ENCODE measurements at regions not wholly inside any gene's neighbourhood (a gene's known extent, or its start where the extent isn't known, plus 50 kb on each side); places are given as distances from the start of the nearest gene placed in this dataset.

DNA sequence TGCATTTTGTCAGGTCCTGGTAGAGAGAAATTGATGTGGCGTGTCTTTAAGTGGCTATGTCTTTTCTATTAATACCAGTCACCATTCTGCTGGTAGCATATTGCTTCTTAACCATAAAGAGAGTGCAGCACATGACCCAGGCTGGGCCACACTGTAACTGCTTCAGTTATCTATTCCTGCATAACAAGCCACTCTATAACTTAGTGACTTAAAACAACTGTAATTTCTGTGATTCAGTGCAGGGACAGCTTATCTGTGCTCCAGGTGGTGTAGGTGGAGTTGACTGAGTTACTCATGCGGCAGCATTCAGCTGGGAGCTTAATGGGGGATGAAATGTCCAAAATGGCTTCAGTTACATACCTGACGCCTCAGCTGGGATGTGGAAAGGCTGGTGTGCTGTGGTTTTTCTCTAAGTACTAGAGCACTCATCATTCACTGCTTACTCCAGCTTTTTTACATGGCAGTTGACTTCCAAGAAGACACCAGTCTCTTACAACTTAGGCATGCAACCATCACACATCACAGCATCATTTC, 742.4 kb downstream of the SATB2 start:
- CTCF ChIA-PET = no interaction called here

DNA sequence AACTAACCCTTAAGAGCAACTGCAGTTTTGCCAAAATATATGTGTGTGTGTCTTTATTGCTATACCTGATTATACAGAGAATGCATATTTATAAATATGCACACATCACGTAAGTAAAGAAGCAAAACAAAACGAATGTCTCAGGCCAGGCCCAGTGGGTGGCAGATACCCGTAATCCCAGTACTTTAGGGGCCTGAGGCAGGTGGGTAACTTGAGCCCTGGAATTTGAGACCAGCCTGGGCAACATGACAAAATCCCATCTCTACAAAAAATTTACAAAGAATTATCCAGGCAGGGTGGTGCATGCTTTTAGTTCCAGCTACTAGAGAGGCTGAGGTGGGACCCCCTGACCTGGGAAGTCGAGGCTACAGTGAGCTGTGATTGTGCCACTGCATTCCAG, 745.3 kb downstream of the SATB2 start:
- Histone ChIP-seq H3K9me3 (ENCODE audit: low read depth, low read length, poor library complexity, severe bottlenecking) (no peaks in the 10 kb centered on the region), H3K36me3 (ENCODE audit: insufficient read depth, low read length, poor library complexity, severe bottlenecking) (no peaks in the 10 kb centered on the region), H3K27me3 (replicated peaks; ENCODE audit: insufficient read depth, low read depth, low read length, poor library complexity) (peaks cover 3% of the 10 kb centered on the region), H3K4me1 (ENCODE audit: insufficient read depth, low read length, poor library complexity, severe bottlenecking) (no peaks in the 10 kb centered on the region), H3K27ac (ENCODE audit: low read depth, low read length, poor library complexity, severe bottlenecking) (no peak overlapping the region), H3K4me3 (ENCODE audit: low read depth, low read length, poor library complexity, severe bottlenecking) (no peak overlapping the region)
- intact Hi-C loops (cut with micrococcal nuclease; ENCODE audit: unreplicated experiment) = no loop called here
- POLR2A ChIA-PET (ENCODE audit: low non-redundant PET) = no interaction called here
- TF ChIP-seq EZH2 (IDR thresholded peaks at IDR 0.05; ENCODE audit: borderline replicate concordance, low read depth, low read length, poor library complexity, severe bottlenecking) = no peak
- no peak for TF ChIP-seq CTCF (conservative IDR thresholded peaks at IDR 0.05; ENCODE audit: low read depth, low read length)
- no TSS peak for BruUV-seq (replicated peaks)
- CTCF ChIA-PET = interaction anchor here (0.6 kb wide), 1 partner anchor 9 kb away, joined by 4 read pairs; no protein-coding TSS in a partner anchor
- DNase-seq (ENCODE audit: low spot score) = no peak

More for the DNA sequence above, 742.4 kb downstream of the SATB2 start:
- TF ChIP-seq CTCF (conservative IDR thresholded peaks at IDR 0.05; ENCODE audit: low read depth, low read length) = no peak
- no peak for TF ChIP-seq EZH2 (IDR thresholded peaks at IDR 0.05; ENCODE audit: borderline replicate concordance, low read depth, low read length, poor library complexity, severe bottlenecking)
- Histone ChIP-seq H3K4me1 (ENCODE audit: insufficient read depth, low read length, poor library complexity, severe bottlenecking) (no peaks in the 10 kb centered on the region), H3K4me3 (ENCODE audit: low read depth, low read length, poor library complexity, severe bottlenecking) (no peak overlapping the region), H3K9me3 (ENCODE audit: low read depth, low read length, poor library complexity, severe bottlenecking) (no peaks in the 10 kb centered on the region), H3K27ac (ENCODE audit: low read depth, low read length, poor library complexity, severe bottlenecking) (no peak overlapping the region), H3K36me3 (ENCODE audit: insufficient read depth, low read length, poor library complexity, severe bottlenecking) (no peaks in the 10 kb centered on the region), H3K27me3 (replicated peaks; ENCODE audit: insufficient read depth, low read depth, low read length, poor library complexity) (peaks cover 3% of the 10 kb centered on the region)
- intact Hi-C loops (cut with micrococcal nuclease; ENCODE audit: unreplicated experiment) = no loop called here
- POLR2A ChIA-PET (ENCODE audit: low non-redundant PET) = no interaction called here
- no peak for DNase-seq (ENCODE audit: low spot score)
- BruUV-seq (replicated peaks) = no TSS peak

DNA sequence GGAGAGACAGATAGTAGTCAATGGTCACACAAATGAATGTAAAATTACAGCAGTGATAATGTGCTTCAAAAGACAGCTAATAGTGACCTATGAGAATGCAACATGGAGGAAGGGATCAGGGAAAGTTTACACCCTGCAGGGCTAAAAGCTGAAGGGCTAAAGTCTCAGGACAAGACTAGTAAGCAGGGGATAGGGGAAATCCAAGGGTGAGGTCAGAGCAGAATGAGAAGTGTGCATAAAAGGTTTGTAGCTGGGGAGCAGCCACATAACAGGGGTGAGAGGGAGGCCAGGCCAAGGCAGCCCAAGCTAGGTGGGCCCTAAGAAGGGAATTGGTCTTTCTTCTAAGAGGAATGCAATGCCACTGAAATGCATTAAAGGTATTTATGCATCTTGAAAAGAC, 746.3 kb downstream of the SATB2 start:
- DNase-seq (ENCODE audit: low spot score) = no peak
- H3K9me3 ChIP-seq (ENCODE audit: low read depth, low read length, poor library complexity, severe bottlenecking) = no peaks in the 10 kb centered on the region
- BruUV-seq (replicated peaks) = no TSS peak
- TF ChIP-seq EZH2 (IDR thresholded peaks at IDR 0.05; ENCODE audit: borderline replicate concordance, low read depth, low read length, poor library complexity, severe bottlenecking) (no peak), CTCF (conservative IDR thresholded peaks at IDR 0.05; ENCODE audit: low read depth, low read length) (no peak)
- peaks cover 3% of the 10 kb centered on the region for H3K27me3 ChIP-seq (replicated peaks; ENCODE audit: insufficient read depth, low read depth, low read length, poor library complexity)
- H3K4me1 ChIP-seq (ENCODE audit: insufficient read depth, low read length, poor library complexity, severe bottlenecking) = no peaks in the 10 kb centered on the region
- no peaks in the 10 kb centered on the region for H3K36me3 ChIP-seq (ENCODE audit: insufficient read depth, low read length, poor library complexity, severe bottlenecking)
- intact Hi-C loops (cut with micrococcal nuclease; ENCODE audit: unreplicated experiment) = no loop called here
- no peak overlapping the region for H3K4me3 ChIP-seq (ENCODE audit: low read depth, low read length, poor library complexity, severe bottlenecking)
- ChIA-PET POLR2A (ENCODE audit: low non-redundant PET) (no interaction called here), CTCF (no interaction called here)
- no peak overlapping the region for H3K27ac ChIP-seq (ENCODE audit: low read depth, low read length, poor library complexity, severe bottlenecking)

Data from A673 (cell line).